WTC11 (cell line): ENCODE measurements at regions not wholly inside any gene's neighbourhood (a gene's known extent, or its start where the extent isn't known, plus 50 kb on each side); places are given as distances from the start of the nearest gene placed in this dataset.

Experiments used
- ATAC-seq: fragments of 200-7000 bp; cut with Tn5 transposase; 2 replicates; pipeline ENCODE4 v1.10.0; 2021; ENCODE audit warnings: mild to moderate bottlenecking, moderate library complexity
- CTCF ChIA-PET: fragments of 300-600 bp; sonication (Branson Sonifier 250); formaldehyde crosslinking; loops from one replicate; lab custom pipeline; 2021; ENCODE audit warnings: antibody characterized with exemption; lab: Charles Lee
- POLR2A ChIA-PET: fragments of 350-600 bp; sonication (Branson Sonifier 250); formaldehyde crosslinking; loops from one replicate; lab custom pipeline; 2021; ENCODE audit warnings: antibody characterized with exemption; lab: Charles Lee
- DNase-seq: peaks from one replicate; pipeline ENCODE4 v3.0.0; 2021; ENCODE audit warnings: low spot score
- H3K27ac Mint-ChIP-seq: 2 replicates; pipeline ENCODE4 v1.8.0; 2021; ENCODE audit warnings: mixed read lengths
- H3K27me3 Mint-ChIP-seq: 2 replicates; pipeline ENCODE4 v1.8.0; 2021; ENCODE audit warnings: low read depth, mild to moderate bottlenecking, moderate library complexity, mixed read lengths
- H3K36me3 Mint-ChIP-seq: 2 replicates; pipeline ENCODE4 v1.8.0; 2021; ENCODE audit warnings: mixed read lengths
- H3K4me1 Mint-ChIP-seq: 2 replicates; pipeline ENCODE4 v1.8.0; 2022; ENCODE audit warnings: mixed read lengths
- H3K4me3 Mint-ChIP-seq: 2 replicates; pipeline ENCODE4 v1.8.0; 2021; ENCODE audit warnings: mild to moderate bottlenecking, moderate library complexity, mixed read lengths
- H3K9me3 Mint-ChIP-seq: 2 replicates; pipeline ENCODE4 v1.8.0; 2021; ENCODE audit warnings: mixed read lengths
- ATF1 ChIP-seq: sonication (generic); formaldehyde crosslinking; IDR thresholded peaks from 2 replicates; pipeline ENCODE4 v1.8.1; 2023; ENCODE audit warnings: mild to moderate bottlenecking, moderate library complexity, missing genetic modification reagents
- ATF3 ChIP-seq: sonication (generic); formaldehyde crosslinking; conservative IDR thresholded peaks from 2 replicates; pipeline ENCODE4 v1.8.1; 2022; ENCODE audit warnings: mild to moderate bottlenecking, missing genetic modification reagents
- ATF6 ChIP-seq: sonication (generic); formaldehyde crosslinking; IDR thresholded peaks from 2 replicates; pipeline ENCODE4 v1.8.1; 2023; ENCODE audit warnings: mild to moderate bottlenecking, missing genetic modification reagents
- CTCF ChIP-seq: fragments of 200-600 bp; IDR thresholded peaks from 2 replicates; pipeline ENCODE4 v1.8.0; 2022; ENCODE audit warnings: antibody characterized with exemption
- E2F1 ChIP-seq: sonication (generic); formaldehyde crosslinking; IDR thresholded peaks from 2 replicates; pipeline ENCODE4 v1.8.0; 2022; ENCODE audit warnings: mild to moderate bottlenecking, missing genetic modification reagents
- E2F4 ChIP-seq: sonication (generic); formaldehyde crosslinking; IDR thresholded peaks from 2 replicates; pipeline ENCODE4 v1.8.1; 2022; ENCODE audit warnings: low read depth, mild to moderate bottlenecking, moderate library complexity, missing genetic modification reagents, borderline replicate concordance
- FOXK1 ChIP-seq: sonication (generic); formaldehyde crosslinking; IDR thresholded peaks from 2 replicates; pipeline ENCODE4 v1.8.0; 2022; ENCODE audit warnings: mild to moderate bottlenecking, moderate library complexity, missing genetic modification reagents
- FOXP1 ChIP-seq: sonication (generic); formaldehyde crosslinking; IDR thresholded peaks from 2 replicates; pipeline ENCODE4 v1.8.0; 2022; ENCODE audit warnings: missing genetic modification reagents, mild to moderate bottlenecking, moderate library complexity, borderline replicate concordance
- JUN ChIP-seq: sonication (generic); formaldehyde crosslinking; IDR thresholded peaks from 2 replicates; pipeline ENCODE4 v1.8.0; 2023; ENCODE audit warnings: mild to moderate bottlenecking, missing genetic modification reagents
- KAT7 ChIP-seq: sonication (generic); formaldehyde crosslinking; IDR thresholded peaks from 2 replicates; pipeline ENCODE4 v1.8.1; 2023; ENCODE audit warnings: missing genetic modification reagents, mild to moderate bottlenecking, borderline replicate concordance
- MXD4 ChIP-seq: fragments of 250-450 bp; sonication (Bioruptor Pico); IDR thresholded peaks from 2 replicates; pipeline ENCODE4 v1.8.0; 2021; ENCODE audit warnings: mild to moderate bottlenecking, moderate library complexity, borderline replicate concordance
- NFATC4 ChIP-seq: fragments of 250-450 bp; sonication (Bioruptor Pico); IDR thresholded peaks from 2 replicates; pipeline ENCODE4 v1.9.0; 2021; ENCODE audit warnings: mild to moderate bottlenecking
- NFE2L1 ChIP-seq: sonication (generic); formaldehyde crosslinking; IDR thresholded peaks from 2 replicates; pipeline ENCODE4 v1.8.1; 2023; ENCODE audit warnings: missing genetic modification reagents
- NFYB ChIP-seq: sonication (generic); formaldehyde crosslinking; conservative IDR thresholded peaks from 2 replicates; pipeline ENCODE4 v1.8.0; 2022; ENCODE audit warnings: low read depth, missing genetic modification reagents
- NR2C2 ChIP-seq: sonication (generic); formaldehyde crosslinking; IDR thresholded peaks from 2 replicates; pipeline ENCODE4 v1.8.0; 2022; ENCODE audit warnings: mild to moderate bottlenecking, missing genetic modification reagents
- SMAD3 ChIP-seq: sonication (generic); formaldehyde crosslinking; IDR thresholded peaks from 2 replicates; pipeline ENCODE4 v1.8.0; 2022; ENCODE audit warnings: missing genetic modification reagents, mild to moderate bottlenecking, borderline replicate concordance
- TCF7 ChIP-seq: sonication (generic); formaldehyde crosslinking; IDR thresholded peaks from 2 replicates; pipeline ENCODE4 v1.8.0; 2022; ENCODE audit warnings: mild to moderate bottlenecking, low read depth, missing genetic modification reagents, moderate library complexity
- TEAD4 ChIP-seq: sonication (generic); formaldehyde crosslinking; IDR thresholded peaks from 2 replicates; pipeline ENCODE4 v1.8.0; 2022; ENCODE audit warnings: mild to moderate bottlenecking, missing genetic modification reagents
- USF2 ChIP-seq: sonication (generic); formaldehyde crosslinking; IDR thresholded peaks from 2 replicates; pipeline ENCODE4 v1.8.1; 2023; ENCODE audit warnings: mild to moderate bottlenecking, missing genetic modification reagents, moderate library complexity
- ZNF263 ChIP-seq: sonication (generic); formaldehyde crosslinking; IDR thresholded peaks from 2 replicates; pipeline ENCODE4 v1.8.1; 2022; ENCODE audit warnings: low read depth, mild to moderate bottlenecking, moderate library complexity, missing genetic modification reagents
- ZNF671 ChIP-seq: fragments of 250-450 bp; sonication (Bioruptor Pico); IDR thresholded peaks from 2 replicates; pipeline ENCODE4 v1.8.0; 2021; ENCODE audit warnings: mild to moderate bottlenecking

- Mint-ChIP-seq H3K36me3 (peaks cover 10% of the 10 kb centered on the region), H3K4me3 (no peak overlapping the region), H3K4me1 (peaks cover 7% of the 10 kb centered on the region), H3K9me3 (peaks cover 39% of the 10 kb centered on the region), H3K27me3 (no peaks in the 10 kb centered on the region), H3K27ac (no peak overlapping the region)
- ChIA-PET CTCF (interaction anchor here (0.6 to 1.5 kb wide), 28 partner anchors 11 to 396 kb away, joined by 3 to 16 read pairs (median 4); no protein-coding TSS in a partner anchor), POLR2A (no interaction called here)
- TF ChIP-seq FOXK1 (CRISPR knock-in tag): no peak
- TF ChIP-seq CTCF: peak; percentile 78
- ATAC-seq: no peak
- no peak for DNase-seq
These were observed 126.1 kb downstream of the BRD1 start for GRCh38 chr22:49701380-49702067.

GRCh38 chr22:49699928-49700498, 127.7 kb downstream of the BRD1 start:
- CTCF ChIA-PET: no interaction called here
- H3K4me1 Mint-ChIP-seq: no peaks in the 10 kb centered on the region

GRCh38 chr22:49699476-49699875, 128.2 kb downstream of the BRD1 start:
- ChIA-PET CTCF (no interaction called here), POLR2A (no interaction called here)
- H3K36me3 Mint-ChIP-seq: peaks cover 10% of the 10 kb centered on the region
- no peak overlapping the region for H3K27ac Mint-ChIP-seq
- no peak overlapping the region for H3K4me3 Mint-ChIP-seq
- H3K9me3 Mint-ChIP-seq: peaks cover 41% of the 10 kb centered on the region
- DNase-seq: no peak
- no peaks in the 10 kb centered on the region for H3K4me1 Mint-ChIP-seq
- H3K27me3 Mint-ChIP-seq: no peaks in the 10 kb centered on the region
- no peak for ATAC-seq
- TF ChIP-seq MXD4 (CRISPR knock-in tag) (no peak), TEAD4 (CRISPR knock-in tag) (no peak), NFE2L1 (CRISPR knock-in tag) (no peak), TCF7 (CRISPR knock-in tag) (no peak), ZNF671 (CRISPR knock-in tag) (no peak), ATF3 (no peak), NFATC4 (CRISPR knock-in tag) (no peak), E2F4 (CRISPR knock-in tag) (no peak), NFYB (CRISPR knock-in tag) (no peak), NR2C2 (CRISPR knock-in tag) (no peak), ZNF263 (no peak)

More at GRCh38 chr22:49699928-49700498, 127.7 kb downstream of the BRD1 start:
- no peak for TF ChIP-seq FOXP1 (CRISPR knock-in tag)
- no peak for TF ChIP-seq KAT7 (CRISPR knock-in tag)
- TF ChIP-seq ATF1 (CRISPR knock-in tag): no peak
- no peak for TF ChIP-seq E2F1 (CRISPR knock-in tag)
- TF ChIP-seq USF2 (CRISPR knock-in tag): no peak
- no peak for TF ChIP-seq JUN (CRISPR knock-in tag)
- no peak for TF ChIP-seq ATF6 (CRISPR knock-in tag)
- no peak for TF ChIP-seq SMAD3 (CRISPR knock-in tag)
- TF ChIP-seq ATF3: no peak
- DNase-seq (no peak), ATAC-seq (no peak)
- Mint-ChIP-seq H3K4me3 (no peak overlapping the region), H3K9me3 (peaks cover 41% of the 10 kb centered on the region), H3K36me3 (peaks cover 10% of the 10 kb centered on the region), H3K27ac (no peak overlapping the region), H3K27me3 (no peaks in the 10 kb centered on the region)
- POLR2A ChIA-PET: no interaction called here
